ENCODE measurements at regions not wholly inside any gene's neighbourhood (a gene's known extent, or its start where the extent isn't known, plus 50 kb on each side); places are given as distances from the start of the nearest gene placed in this dataset.

GRCh38 chr2:128867311-128867710 lies 548.6 kb upstream of the HS6ST1 start:
- no peak for DNase-seq

- no peak for DNase-seq
Measured at GRCh38 chr2:128867936-128868636, 549.4 kb upstream of the HS6ST1 start.

- DNase-seq: no peak
Measured at GRCh38 chr2:128868686-128869551, 550.3 kb upstream of the HS6ST1 start.

GRCh38 chr2:128874608-128875007 lies 555.9 kb upstream of the HS6ST1 start:
- no peak for DNase-seq

GRCh38 chr2:128876986-128877983 lies 558.6 kb upstream of the HS6ST1 start:
- no peak for DNase-seq

GRCh38 chr2:128879161-128879560 lies 560.5 kb upstream of the HS6ST1 start:
- DNase-seq: no peak

- DNase-seq: no peak
Measured at GRCh38 chr2:128894896-128895295, 576.2 kb upstream of the HS6ST1 start.

- no peak for DNase-seq
Measured at GRCh38 chr2:128901572-128902391, 583.1 kb upstream of the HS6ST1 start.

- no peak for DNase-seq
Measured at GRCh38 chr2:128903637-128904036, 585.0 kb upstream of the HS6ST1 start.

- DNase-seq: no peak
Measured at GRCh38 chr2:128911276-128911675, 592.6 kb upstream of the HS6ST1 start.

GRCh38 chr2:128914320-128914719 lies 595.7 kb upstream of the HS6ST1 start:
- DNase-seq: no peak

GRCh38 chr2:128921751-128922150 lies 603.1 kb upstream of the HS6ST1 start:
- DNase-seq: no peak

GRCh38 chr2:128922154-128922553 lies 603.5 kb upstream of the HS6ST1 start:
- no peak for DNase-seq

- no peak for DNase-seq
Measured at GRCh38 chr2:128925631-128926030, 607.0 kb upstream of the HS6ST1 start.

- no peak for DNase-seq
Measured at GRCh38 chr2:128930101-128930500, 611.4 kb upstream of the HS6ST1 start.

- DNase-seq: no peak
Measured at GRCh38 chr2:128940378-128940777, 621.7 kb upstream of the HS6ST1 start.

- DNase-seq: no peak
Measured at GRCh38 chr2:128941751-128942150, 623.1 kb upstream of the HS6ST1 start.

GRCh38 chr2:128949360-128949759 lies 630.7 kb upstream of the HS6ST1 start:
- no peak for DNase-seq

GRCh38 chr2:128950758-128951157 lies 632.1 kb upstream of the HS6ST1 start:
- no peak for DNase-seq

- DNase-seq: no peak
Measured at GRCh38 chr2:128958241-128958640, 639.6 kb upstream of the HS6ST1 start.

GRCh38 chr2:128967646-128968045 lies 649.0 kb upstream of the HS6ST1 start:
- DNase-seq: no peak

- no peak for DNase-seq
Measured at GRCh38 chr2:128969374-128969773, 650.7 kb upstream of the HS6ST1 start.

Data from GOT3 (cell line).